GM21423 (cell line): ENCODE measurements at regions not wholly inside any gene's neighbourhood (a gene's known extent, or its start where the extent isn't known, plus 50 kb on each side); places are given as distances from the start of the nearest gene placed in this dataset.

ENCODE experiments used
- ATAC-seq: cut with Tn5 transposase; IDR thresholded peaks from one replicate; pipeline ENCODE4 v1.9.1; 2021; ENCODE audit warnings: mild to moderate bottlenecking, moderate library complexity; ENCODE audit not compliant: unreplicated experiment

DNA sequence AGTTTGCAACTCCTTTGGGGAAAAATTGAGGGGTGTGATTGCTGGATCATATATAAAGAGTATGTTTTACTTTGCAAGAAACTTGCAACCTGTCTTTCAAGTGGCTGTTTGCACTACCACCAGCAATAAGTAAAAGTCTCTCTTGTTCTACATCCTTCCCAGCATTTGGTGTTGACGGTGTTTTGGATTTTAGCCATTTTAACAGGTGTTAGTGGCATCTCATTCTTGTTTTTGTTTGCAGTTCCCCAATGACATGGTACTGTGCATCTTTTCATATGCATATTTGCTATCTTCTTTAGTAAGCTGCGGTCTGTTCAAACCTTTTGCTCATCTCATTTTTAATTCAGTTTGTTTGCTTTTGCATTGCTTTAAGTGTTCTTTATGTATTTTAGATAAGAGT is 535.5 kb downstream of the LRRIQ3 start:
- no peak for ATAC-seq

DNA sequence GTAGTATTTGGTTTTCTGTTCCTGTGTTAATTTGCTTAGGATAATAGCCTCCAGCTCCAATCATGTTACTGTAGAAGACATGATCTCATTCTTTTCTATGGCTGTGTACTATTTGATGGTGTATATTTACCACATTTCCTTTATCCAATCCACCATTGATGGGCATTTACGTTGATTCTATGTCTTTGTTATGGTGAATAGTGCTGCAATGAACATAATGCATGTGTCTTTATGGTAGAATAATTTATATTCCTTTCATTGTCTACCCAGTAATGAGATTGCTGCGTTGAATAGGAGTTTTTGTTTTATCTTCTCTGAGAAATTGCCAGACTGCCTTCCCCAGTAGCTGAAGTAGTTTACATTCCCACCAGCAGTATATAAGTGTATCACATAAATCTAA is 538.8 kb downstream of the LRRIQ3 start:
- ATAC-seq: no peak

DNA sequence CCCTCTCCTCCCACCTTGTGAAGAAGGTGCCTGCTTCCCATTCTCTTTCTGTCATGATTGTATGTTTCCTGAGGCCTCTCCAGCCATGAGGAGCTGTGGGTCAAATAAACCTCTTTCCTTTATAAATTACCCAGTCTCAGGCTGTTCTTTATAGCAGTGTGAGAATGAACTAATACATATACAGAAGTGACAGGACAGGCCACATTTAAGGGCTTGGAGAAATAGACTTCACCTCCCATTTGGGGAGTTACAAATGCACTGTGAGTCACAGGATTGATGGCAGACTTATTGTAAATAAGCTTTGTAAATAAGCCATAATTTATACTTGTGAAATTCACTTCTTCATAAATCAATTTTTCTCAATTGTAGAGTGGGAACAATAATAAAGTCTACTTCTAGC is 543.3 kb downstream of the LRRIQ3 start:
- ATAC-seq: no peak

DNA sequence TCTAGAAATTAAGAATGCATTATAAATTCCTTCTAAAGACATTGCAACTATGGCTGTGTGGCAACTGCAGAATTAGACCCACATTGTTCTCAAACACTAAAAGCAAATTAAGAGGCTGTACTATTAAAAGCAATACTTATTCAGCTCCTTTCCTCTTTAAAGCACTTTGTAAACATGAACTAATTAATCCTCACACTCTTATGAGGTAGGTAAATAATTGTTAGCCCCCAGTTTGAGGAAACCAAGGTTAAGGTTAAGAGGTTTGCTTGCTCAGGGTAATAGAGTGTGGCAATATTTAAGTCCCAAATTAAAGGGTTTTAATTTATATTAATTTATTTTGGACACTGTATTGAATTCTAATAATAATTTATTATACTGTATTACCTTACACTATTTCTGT is 553.8 kb downstream of the LRRIQ3 start:
- no peak for ATAC-seq

DNA sequence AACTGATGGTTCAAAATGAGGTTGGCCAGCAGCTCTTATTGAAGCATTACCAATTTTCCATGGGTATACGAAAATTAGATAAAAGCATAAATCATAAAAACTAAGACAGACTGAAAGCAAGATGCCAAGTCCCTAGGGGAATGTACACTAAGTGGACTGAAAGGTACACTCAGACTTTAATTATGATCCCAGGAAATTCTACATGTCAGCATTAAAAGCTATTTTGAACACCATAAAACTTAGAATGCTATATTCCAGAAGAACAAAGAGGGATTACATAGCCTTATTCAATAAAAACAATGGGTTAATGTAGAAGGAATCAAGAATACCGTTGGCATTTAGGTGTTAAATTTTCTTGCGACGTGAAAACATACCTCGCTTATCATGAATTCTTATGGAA is 558.5 kb downstream of the LRRIQ3 start:
- ATAC-seq: no peak

DNA sequence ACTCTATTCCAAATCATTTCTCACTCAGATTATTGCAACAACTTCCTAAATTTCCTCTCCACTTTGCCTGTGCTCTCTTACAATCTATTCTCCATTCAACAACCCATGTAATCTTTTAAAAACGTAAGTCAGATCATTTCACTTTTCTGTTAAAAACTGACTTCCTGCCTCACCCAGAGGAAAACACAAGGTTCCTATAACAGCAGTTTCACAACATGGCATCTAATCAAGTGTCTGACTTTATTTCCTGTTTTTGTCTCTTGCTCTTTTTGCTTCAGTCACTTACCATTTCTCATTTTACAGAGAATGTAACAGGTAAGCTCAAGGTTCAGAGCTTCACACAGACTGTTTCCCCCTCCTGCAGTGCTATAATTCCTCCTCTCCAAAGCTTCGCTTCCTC is 560.7 kb downstream of the LRRIQ3 start:
- ATAC-seq: no peak

DNA sequence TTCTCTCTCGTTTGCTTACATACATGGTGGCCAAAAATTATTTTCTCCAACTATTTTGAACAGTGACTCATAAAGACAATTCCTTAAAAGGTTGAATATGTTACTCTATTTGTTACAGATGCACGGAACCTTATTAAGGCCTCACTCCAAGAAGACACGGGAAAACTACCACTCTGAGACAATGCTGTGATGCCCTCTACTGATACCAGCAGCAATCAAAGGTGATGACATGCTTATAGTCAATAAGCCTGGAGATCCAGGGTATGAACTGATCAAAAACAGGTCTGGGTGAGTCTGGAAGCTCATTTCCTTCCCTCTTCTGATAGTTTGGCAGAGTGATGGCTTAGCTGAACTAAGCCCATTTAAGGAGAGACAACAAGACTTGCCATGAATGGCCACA is 563.0 kb downstream of the LRRIQ3 start:
- ATAC-seq: no peak

DNA sequence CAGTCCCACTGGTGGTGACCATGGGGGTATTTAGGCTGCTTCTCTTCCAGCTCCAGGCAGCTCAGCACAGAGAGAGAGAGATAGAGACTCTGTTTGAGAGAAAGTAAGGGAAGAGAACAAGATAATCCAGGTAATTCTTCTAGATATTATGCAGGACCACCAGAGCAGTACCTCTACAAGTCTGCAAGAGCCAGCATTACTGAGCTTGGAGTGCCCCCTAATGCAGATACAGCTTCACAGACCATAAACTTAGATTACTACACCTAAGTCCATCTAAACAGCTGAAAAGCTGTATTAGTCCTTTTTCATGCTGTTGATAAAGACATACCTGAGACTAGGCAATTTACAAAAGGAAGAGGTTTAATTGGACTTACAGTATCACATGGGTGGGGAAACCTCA is 570.3 kb downstream of the LRRIQ3 start:
- no peak for ATAC-seq

DNA sequence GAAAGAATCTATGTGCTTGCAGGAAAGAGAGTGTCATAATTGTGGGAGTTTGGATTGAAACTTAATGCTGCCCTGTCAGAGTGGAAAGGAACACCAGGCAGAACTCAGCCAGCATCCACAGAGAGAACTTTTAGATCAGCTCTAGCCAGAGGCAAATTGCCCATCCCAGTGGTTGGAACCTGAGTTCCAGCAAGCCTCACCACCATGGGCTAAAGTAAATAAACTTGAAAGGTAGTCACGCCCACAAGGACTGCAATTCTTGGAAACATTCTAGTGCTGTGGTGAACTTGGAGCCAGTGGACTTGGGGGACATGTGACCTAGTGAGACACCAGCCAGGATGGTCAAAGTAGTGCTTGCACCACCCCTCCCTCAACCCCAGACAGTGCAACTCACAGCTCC is 571.6 kb downstream of the LRRIQ3 start:
- no peak for ATAC-seq

DNA sequence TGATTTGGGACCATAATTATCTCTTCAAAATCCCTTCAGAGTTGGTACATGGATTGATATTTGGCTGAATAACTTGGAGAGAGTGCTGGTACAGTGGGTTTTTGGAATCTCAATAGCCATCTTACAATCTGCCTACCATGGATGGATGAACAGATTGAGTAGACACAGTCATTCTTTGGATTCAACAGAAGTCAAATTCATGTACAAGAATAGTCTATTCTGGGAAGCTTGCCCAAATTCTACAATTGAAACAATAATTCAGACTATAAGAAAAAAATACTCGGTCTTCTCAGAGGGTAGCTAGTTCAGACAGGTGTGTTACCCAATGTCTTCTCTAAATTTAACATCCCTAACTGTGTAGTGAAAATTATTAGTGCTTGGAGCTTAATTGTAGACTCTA is 574.0 kb downstream of the LRRIQ3 start:
- no peak for ATAC-seq

DNA sequence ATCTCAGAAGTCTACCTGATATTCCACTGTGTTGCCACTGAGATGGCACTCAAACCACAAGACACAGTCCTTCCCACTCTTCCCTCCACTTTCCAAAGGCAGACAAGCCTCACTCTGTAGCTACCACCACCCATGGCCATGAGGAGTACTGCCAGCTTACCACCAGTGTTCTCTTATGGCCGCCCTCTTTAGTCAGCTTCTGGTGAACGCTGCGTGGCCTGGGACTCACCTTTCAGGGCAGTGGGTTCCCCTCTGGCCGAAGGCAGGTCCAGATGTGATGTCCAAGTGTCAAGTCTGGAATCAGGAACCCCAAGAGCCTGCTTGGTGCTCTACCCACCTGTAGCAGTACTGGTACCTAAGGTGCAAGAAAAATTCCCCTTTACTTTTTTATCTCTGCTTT is 580.8 kb downstream of the LRRIQ3 start:
- ATAC-seq: no peak

DNA sequence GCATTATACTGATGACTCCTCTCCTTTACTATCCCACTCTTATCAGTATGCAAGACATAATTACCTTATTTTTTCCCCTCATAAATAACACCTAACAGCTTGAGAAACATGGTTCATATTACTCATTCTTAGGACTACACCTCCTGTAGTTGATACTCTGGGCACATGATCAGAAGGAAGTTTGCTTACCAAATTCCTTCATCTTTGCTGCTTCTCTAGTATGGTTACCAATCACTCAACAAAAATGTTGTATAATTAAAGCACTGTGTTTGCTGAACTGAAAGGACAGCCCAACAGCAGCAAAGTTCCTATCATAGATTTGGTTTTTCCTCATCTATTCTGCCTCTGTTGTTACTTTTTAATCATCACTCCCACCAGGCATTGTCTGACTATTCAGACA is 586.3 kb downstream of the LRRIQ3 start:
- no peak for ATAC-seq

DNA sequence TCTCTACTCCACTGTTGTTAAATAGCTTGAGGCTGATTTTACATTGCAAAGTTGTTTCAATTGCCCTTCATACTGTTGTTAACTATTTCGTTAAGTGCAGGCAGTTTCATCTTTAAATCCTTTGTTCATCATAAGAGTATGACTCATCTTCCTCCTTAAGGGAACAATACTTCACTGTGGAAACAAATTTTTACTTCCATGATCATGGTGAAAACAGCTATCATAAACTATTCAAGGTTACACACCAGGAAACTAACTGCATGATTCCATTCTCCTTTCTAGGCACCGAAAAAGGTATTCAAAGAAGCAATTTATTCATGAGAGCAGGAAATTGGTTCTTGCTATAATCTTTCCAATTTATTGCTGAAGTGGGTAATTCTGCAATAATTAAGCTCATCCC is 593.2 kb downstream of the LRRIQ3 start:
- no peak for ATAC-seq

DNA sequence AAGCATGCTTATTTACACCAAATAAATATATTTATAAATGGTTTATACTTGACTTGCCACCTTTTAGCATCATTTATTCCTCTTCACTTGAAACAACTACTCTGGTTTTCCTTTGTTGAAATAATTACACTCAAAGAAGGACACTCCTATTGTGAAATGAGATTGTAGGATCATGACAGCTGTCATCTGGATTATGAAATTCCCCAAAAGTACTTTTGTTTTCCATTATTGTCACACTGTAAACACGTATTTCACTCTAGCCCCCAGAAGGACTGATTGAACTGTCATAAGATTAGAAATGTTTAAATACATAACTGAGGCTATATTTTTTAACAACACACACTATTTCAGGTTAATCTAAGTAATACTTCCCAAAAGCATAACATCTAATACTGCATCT is 593.8 kb downstream of the LRRIQ3 start:
- ATAC-seq: no peak

DNA sequence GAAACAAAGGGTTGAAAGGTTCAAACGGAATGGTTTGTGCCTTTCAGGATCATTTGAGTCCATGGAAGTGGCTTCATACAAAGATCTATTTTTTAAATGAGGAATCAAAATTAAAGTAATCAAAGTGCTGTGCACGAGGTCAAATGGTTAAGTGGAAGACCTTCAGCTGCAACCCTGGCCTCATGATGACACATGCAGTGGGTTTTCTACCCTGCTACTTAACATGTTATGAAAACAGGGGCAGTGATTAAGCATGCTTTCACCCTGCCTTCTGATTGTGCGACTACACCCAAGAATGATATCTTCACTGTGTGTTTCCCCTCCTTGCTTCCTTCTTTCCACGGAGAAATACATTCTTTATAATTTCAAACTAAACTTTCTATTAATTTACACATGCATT is 604.2 kb downstream of the LRRIQ3 start:
- ATAC-seq: no peak

DNA sequence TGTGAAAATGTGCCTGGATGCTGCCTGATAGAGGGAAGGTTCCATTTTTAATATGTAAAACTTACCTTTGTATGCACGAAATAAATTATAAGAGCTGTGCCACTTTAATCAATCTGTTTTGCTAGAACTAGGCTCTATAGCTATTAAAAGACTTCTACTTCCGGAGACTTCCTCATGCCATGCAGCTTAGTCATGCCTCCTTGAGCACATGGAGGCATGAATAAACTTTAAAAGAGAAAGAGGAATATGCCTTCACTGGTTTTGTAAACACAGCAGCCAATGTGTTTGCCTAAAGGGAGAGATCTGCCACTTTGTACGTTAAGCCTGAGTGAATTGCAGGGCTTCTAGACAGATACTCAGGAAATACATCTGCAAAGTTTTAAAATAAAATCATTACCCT is 604.6 kb downstream of the LRRIQ3 start:
- peak; percentile 50 for ATAC-seq

DNA sequence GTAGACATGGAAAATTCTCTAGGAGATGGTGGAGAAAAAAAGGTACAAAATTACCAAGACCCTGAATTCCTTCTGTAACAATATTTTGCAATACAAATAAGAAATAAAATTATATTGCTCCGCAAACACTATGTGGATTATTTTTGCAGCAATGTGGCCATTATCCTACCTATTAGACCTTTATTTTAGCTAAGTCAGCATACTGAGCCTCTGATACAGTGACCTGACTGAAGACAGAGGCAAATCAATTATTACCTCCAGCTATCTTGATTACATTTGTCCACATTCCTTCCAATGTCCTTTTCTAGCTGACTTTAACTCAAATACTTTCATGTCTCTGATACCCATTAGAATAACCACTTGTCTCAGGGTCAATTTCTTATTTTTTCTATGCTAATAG is 610.9 kb downstream of the LRRIQ3 start:
- ATAC-seq: no peak

DNA sequence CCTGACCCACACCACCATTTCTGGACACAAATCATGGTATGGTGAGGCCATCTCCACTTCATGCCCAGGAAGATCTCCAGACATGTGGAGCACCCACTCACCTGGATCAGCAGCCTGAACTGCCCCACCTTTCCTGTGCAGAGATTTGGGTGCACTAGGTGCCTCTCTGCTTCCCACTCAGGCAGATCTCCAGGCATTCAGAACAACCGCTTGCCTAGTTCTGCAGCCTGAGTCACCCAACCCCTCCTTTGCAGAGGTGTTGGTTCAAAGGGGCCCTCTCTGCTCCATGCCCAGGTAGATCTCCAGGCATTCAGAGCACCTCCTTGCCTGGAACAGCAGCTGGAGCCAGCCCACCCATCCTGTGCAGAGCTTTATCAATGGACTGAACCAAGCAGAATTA is 620.8 kb downstream of the LRRIQ3 start:
- ATAC-seq: no peak

DNA sequence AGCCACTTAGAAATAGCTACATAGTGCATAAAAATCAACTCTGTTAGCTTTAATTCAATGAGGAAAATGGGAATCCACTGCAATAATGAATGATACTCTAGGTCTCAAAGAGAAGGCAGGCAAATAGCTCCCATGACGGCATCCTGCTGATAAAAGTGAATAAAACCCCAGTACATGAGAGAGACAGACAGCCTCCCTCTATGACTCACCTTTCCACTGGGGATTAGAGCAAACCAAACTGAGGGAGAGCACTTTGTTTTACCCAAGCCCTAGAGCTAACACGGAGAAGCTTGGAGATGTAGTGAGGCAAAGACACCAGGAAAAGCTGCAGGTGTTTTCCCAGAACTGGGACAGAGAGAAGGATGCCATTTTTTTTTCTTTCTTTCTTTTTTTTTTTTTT is 621.9 kb downstream of the LRRIQ3 start:
- no peak for ATAC-seq

DNA sequence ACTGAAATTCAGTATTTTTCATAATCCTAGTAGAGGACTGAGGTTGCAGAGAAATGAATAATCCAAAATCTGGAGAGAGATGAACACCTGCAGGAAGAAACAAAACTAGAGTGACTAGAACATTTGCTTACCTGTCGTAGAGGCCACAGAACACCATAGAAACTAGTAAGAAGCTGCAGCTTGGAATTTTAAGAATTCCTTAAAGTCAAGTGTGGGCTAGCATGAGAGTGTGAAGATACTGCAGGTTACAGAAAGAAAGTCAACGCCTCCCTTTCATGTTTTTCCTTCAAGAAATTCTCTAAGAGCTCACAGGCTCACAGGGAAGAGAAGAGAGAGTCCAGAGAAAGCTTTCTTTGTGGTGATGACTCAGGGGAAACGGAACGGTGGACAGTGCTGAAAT is 633.7 kb downstream of the LRRIQ3 start:
- no peak for ATAC-seq

DNA sequence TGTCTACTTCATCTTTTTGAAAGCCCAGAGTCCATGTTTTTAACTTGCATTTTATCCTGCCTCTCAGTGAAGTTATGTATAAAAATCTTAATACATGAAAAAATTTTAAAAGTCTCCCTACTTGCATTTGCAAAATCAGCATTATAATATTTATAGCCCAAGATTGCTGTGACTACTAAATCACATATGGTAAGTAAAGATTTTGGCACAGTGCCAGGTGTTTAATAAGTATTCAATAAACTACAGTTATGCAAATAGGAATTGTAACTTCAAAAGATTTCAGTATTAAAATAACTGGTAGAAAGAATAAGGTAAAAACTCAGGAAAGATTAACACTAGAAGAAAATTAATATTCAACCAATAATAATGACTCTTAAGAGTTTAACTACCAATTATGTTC is 641.7 kb downstream of the LRRIQ3 start:
- ATAC-seq: no peak

DNA sequence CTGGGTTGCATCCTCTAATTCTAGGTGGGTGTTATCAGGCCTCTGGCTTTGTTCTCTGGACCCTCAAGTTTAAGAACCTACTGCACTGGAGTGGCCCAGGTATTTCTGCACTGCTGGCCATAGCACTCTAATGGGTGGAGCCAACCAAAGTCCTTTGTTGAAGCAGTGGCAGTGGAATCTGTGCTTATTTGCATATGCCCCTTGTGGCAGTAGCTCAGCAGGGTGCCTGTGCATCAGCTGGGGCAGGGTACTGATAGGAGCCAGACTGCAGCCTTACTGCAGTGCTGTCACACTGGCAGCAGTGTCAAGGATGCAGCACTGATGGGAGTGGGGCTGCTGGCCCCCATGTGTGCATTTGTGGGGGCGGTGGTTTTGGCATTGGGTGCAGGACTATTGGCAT is 660.6 kb downstream of the LRRIQ3 start:
- no peak for ATAC-seq

DNA sequence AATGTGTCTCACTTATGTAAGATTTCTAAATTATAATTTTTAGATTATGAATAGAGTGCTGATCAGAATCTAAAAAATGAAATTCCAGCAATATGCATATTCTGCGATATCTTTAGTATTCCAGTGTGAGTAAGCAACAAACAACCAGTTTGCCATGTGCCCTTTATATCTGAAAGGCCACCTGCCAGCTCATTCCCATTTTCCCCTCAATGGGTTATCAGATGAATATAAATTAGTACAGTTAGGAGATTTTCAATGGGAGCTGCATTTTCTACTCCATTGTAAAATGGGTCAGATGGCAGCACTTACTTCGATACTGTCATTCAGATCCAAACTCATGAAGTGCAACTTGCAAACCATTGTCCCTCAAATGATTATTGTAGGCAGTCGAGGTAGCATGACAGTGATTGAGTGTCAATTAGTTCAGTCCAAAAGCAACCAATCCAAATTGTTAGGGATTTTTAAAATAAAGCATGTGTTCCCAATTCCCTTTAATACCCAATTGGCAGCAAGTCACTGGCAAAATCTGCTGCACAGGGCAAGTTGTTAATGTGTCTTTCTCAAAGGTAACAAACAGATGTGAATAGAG is 680.3 kb downstream of the LRRIQ3 start:
- ATAC-seq: no peak

DNA sequence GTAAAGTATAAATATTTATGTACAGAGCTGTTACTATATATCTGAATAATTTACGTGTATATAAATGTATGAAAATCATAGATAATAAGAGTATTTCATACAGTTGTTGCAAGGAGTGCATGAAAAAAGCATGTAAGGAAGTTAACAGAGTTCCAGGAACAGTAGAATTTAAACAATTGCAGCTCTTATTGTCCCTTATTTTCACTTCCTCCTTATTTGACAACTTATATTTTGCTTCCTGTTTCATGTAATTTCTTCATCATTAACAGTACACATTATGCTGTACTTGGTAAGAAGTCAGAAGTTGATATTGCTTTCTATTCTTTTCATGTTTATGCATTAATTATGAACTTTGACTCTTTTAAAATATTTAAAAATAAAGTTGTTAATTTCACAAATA is 681.5 kb downstream of the LRRIQ3 start:
- ATAC-seq: no peak
